GM12878 (cell line): ENCODE measurements at regions not wholly inside any gene's neighbourhood (a gene's known extent, or its start where the extent isn't known, plus 50 kb on each side); places are given as distances from the start of the nearest gene placed in this dataset.

ENCODE experiments used
- ATAC-seq: fragments of 200-7000 bp; cut with Tn5 transposase; 3 replicates; pipeline ENCODE4 v1.9.1; 2020; ENCODE audit warnings: mild to moderate bottlenecking, moderate library complexity
- BruUV-seq: library from RNA; stranded (reverse); fragments of 400-500 nt; replicated peaks from 2 replicates; lab custom pipeline; 2021; lab: Mats Ljungman, UMichigan
- CTCF ChIA-PET: fragments of 300-600 bp; sonication (Branson Sonifier 250); formaldehyde crosslinking; extraction: SDS; loops from one replicate; lab custom pipeline; 2021; ENCODE audit warnings: inconsistent platforms; lab: Yijun Ruan, JAX
- POLR2A ChIA-PET: fragments of 350-600 bp; formaldehyde crosslinking; extraction: SDS; loops from one replicate; lab custom pipeline; 2021; ENCODE audit warnings: inconsistent platforms; lab: Charles Lee
- RAD21 ChIA-PET: fragments of 300-600 bp; sonication (Branson Sonifier 250); formaldehyde crosslinking; loops from one replicate; lab custom pipeline; 2023; ENCODE audit warnings: antibody characterized with exemption; ENCODE audit not compliant: unreplicated experiment; lab: Charles Lee
- SMC1A ChIA-PET: fragments of 300-600 bp; sonication (Branson Sonifier 250); formaldehyde crosslinking; loops from one replicate; lab custom pipeline; 2023; ENCODE audit not compliant: unreplicated experiment, uncharacterized antibody; lab: Charles Lee
- DNase-seq: peaks from one replicate; pipeline ENCODE4 v3.0.0-alpha.2; 2011; ENCODE audit warnings: low read depth, low spot score
- FAIRE-seq: peaks from 3 replicates; lab custom pipeline; 2011; peaks lifted over from hg19 to GRCh38; lab: Jason Lieb, UNC
- H2AFZ ChIP-seq: 2 replicates; pipeline ENCODE4 v1.6.0; 2011; ENCODE audit warnings: low read depth, low read length, control low read depth; ENCODE audit not compliant: control insufficient read depth
- H3K27ac ChIP-seq: 2 replicates; pipeline ENCODE4 v1.5.1; 2011; ENCODE audit warnings: control low read depth; ENCODE audit not compliant: control insufficient read depth, insufficient read depth
- H3K27me3 ChIP-seq, 2 experiments: replicated peaks in 1 of 2; 2 replicates each; pipeline versions ENCODE4 v1.6.0 to v1.6.1; 2011; ENCODE audit warnings: low read length in 1 of 2; ENCODE audit not compliant: control insufficient read depth in 2 of 2, insufficient read depth in 2 of 2
- H3K36me3 ChIP-seq, 2 experiments: 2 replicates each; pipeline ENCODE4 v1.5.1; 2011; ENCODE audit warnings: low read length in 1 of 2; ENCODE audit not compliant: control insufficient read depth in 2 of 2, insufficient read depth in 2 of 2
- H3K4me1 ChIP-seq: 2 replicates; pipeline ENCODE4 v1.6.1; 2011; ENCODE audit warnings: mild to moderate bottlenecking, low read length, moderate library complexity, mixed read lengths; ENCODE audit not compliant: control insufficient read depth, insufficient read depth
- H3K4me2 ChIP-seq: 2 replicates; pipeline ENCODE4 v1.6.0; 2011; ENCODE audit warnings: control low read depth; ENCODE audit not compliant: control insufficient read depth, insufficient read depth
- H3K4me3 ChIP-seq: fragments of 200-600 bp; sonication (generic); 2 replicates; pipeline ENCODE4 v1.5.1; 2016
- H3K79me2 ChIP-seq: 2 replicates; pipeline ENCODE4 v1.6.0; 2011; ENCODE audit warnings: low read length; ENCODE audit not compliant: control insufficient read depth, insufficient read depth
- H3K9ac ChIP-seq: 2 replicates; pipeline ENCODE4 v1.8.0; 2011; ENCODE audit warnings: low read length, control low read depth, mixed read lengths; ENCODE audit not compliant: control insufficient read depth, insufficient read depth
- H3K9me3 ChIP-seq: replicated peaks from 3 replicates; pipeline ENCODE4 v1.5.1; 2011; ENCODE audit warnings: mild to moderate bottlenecking, low read length; ENCODE audit not compliant: control insufficient read depth, insufficient read depth
- H4K20me1 ChIP-seq: 2 replicates; pipeline ENCODE4 v1.6.0; 2011; ENCODE audit not compliant: control insufficient read depth, insufficient read depth
- BACH1 ChIP-seq: fragments of 450-650 bp; IDR thresholded peaks from 2 replicates; pipeline ENCODE4 v1.6.1; 2017; ENCODE audit warnings: mild to moderate bottlenecking, borderline replicate concordance
- CEBPB ChIP-seq, 2 experiments: fragments of 150-350 bp in 1 of 2; IDR thresholded peaks; 2 replicates each; pipeline ENCODE4 v1.6.1; 2012 to 2014; ENCODE audit warnings: low read depth in 2 of 2, low read length in 2 of 2, borderline replicate concordance in 1 of 2, inconsistent platforms in 1 of 2
- EZH2 ChIP-seq: IDR thresholded peaks from 2 replicates; pipeline ENCODE4 v1.6.1; 2012; ENCODE audit warnings: low read depth, mild to moderate bottlenecking, control low read depth, inconsistent platforms, low read length, borderline replicate concordance; ENCODE audit not compliant: control insufficient read depth
- HDAC6 ChIP-seq: fragments of 200-600 bp; sonication (generic); IDR thresholded peaks from one replicate; pipeline ENCODE4 v1.8.0; 2017; ENCODE audit warnings: antibody characterized with exemption; ENCODE audit not compliant: unreplicated experiment
- IKZF1 ChIP-seq: fragments of 450-650 bp; conservative IDR thresholded peaks from 2 replicates; pipeline ENCODE4 v1.6.1; 2017; ENCODE audit warnings: antibody characterized with exemption, mild to moderate bottlenecking
- JUNB ChIP-seq: IDR thresholded peaks from 2 replicates; pipeline ENCODE4 v1.6.1; 2016; ENCODE audit warnings: antibody characterized with exemption, mild to moderate bottlenecking
- NR2C1 ChIP-seq: fragments of 450-650 bp; IDR thresholded peaks from 2 replicates; pipeline ENCODE4 v1.6.1; 2017; ENCODE audit warnings: antibody characterized with exemption, mild to moderate bottlenecking, moderate library complexity
- RAD21 ChIP-seq: IDR thresholded peaks from 2 replicates; pipeline ENCODE4 v1.6.1; 2011; ENCODE audit warnings: mild to moderate bottlenecking, low read depth, low read length, moderate library complexity; ENCODE audit not compliant: insufficient read depth
- RUNX3 ChIP-seq: IDR thresholded peaks from 2 replicates; pipeline ENCODE4 v1.6.1; 2012; ENCODE audit warnings: low read length, inconsistent platforms
- SMAD1 ChIP-seq: fragments of 450-650 bp; IDR thresholded peaks from 2 replicates; pipeline ENCODE4 v1.6.1; 2018; ENCODE audit warnings: mild to moderate bottlenecking, low read depth; ENCODE audit not compliant: partially characterized antibody
- TAF1 ChIP-seq: IDR thresholded peaks from 2 replicates; pipeline ENCODE4 v1.6.1; 2011; ENCODE audit warnings: mild to moderate bottlenecking, low read depth, low read length, borderline replicate concordance
- YBX1 ChIP-seq: fragments of 450-650 bp; IDR thresholded peaks from 2 replicates; pipeline ENCODE4 v1.6.1; 2016; ENCODE audit warnings: antibody characterized with exemption
- ZNF384 ChIP-seq: IDR thresholded peaks from 2 replicates; pipeline ENCODE4 v1.6.1; 2012; ENCODE audit warnings: low read depth, mild to moderate bottlenecking, low read length, improper control_type of control experiment, borderline replicate concordance
- WGBS: methylation state at CpG from one replicate; pipeline ENCODE4 v1.1.6; 2016; ENCODE audit warnings: low lambda C conversion rate; ENCODE audit not compliant: insufficient replicate concordance, insufficient coverage; ENCODE audit errors: missing lambda C conversion rate; 5-methylcytosine and 5-hydroxymethylcytosine counted together
- in situ Hi-C: fragments of 300-500 bp; cut with MboI; formaldehyde crosslinking; loops from 9 replicates; pipeline ENCODE4 v1.14.3; 2018; ENCODE audit warnings: mixed read lengths
- intact Hi-C: fragments of 100-400 bp; cut with micrococcal nuclease; formaldehyde crosslinking; loops from one replicate; pipeline ENCODE4 v1.14.2; 2022; ENCODE audit not compliant: unreplicated experiment
- TF ChIP-seq, protein P1 (sequence below): fragments of 450-650 bp; IDR thresholded peaks from 2 replicates; pipeline ENCODE4 v1.6.1; 2018; ENCODE audit warnings: borderline replicate concordance, mild to moderate bottlenecking; ENCODE audit not compliant: partially characterized antibody
- TF ChIP-seq, protein P2 (sequence below): IDR thresholded peaks from 2 replicates; pipeline ENCODE4 v1.6.1; 2011; ENCODE audit warnings: borderline replicate concordance, low read depth, mild to moderate bottlenecking, moderate library complexity, low read length; ENCODE audit not compliant: insufficient read depth, poor library complexity, severe bottlenecking
- TF ChIP-seq, protein P3 (sequence below): fragments of 450-650 bp; IDR thresholded peaks from 2 replicates; pipeline ENCODE4 v1.6.1; 2017; ENCODE audit warnings: low read depth, mild to moderate bottlenecking, moderate library complexity
- TF ChIP-seq, protein P4 (sequence below): IDR thresholded peaks from 2 replicates; pipeline ENCODE4 v1.6.1; 2011; ENCODE audit warnings: mild to moderate bottlenecking, low read depth, low read length, moderate library complexity; ENCODE audit not compliant: insufficient replicate concordance

DNA sequence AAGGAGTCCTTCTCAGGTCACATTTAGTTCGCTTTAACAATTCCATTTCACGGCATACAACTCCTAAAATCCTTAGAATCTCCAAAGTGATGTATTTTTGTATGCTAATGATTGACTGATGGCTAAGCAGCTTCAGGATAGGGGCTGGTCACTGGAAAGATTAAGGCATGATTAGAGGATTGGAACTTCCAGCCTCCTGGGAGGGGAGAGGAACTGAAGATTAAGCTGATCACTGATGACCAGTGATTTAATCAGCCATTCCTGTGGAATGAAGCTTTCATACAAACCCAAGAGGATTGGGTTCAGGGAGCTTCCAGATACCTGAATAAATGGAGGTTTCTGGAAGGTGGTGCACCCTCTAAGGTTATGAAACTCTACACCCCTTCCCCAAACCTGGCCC is 123.9 kb upstream of the CDK13 start:
- BruUV-seq = no TSS peak
- intact Hi-C loops (no loop called here), in situ Hi-C loops (no loop called here)
- no peak overlapping the region for H3K4me3 ChIP-seq
- H4K20me1 ChIP-seq = no peaks in the 10 kb centered on the region
- no peak overlapping the region for H3K4me2 ChIP-seq
- no peaks in the 10 kb centered on the region for H3K9me3 ChIP-seq
- no peaks in the 10 kb centered on the region for H3K79me2 ChIP-seq
- no peak overlapping the region for H3K27ac ChIP-seq
- WGBS = 52% methylated on average over 2 of the region's 2 CpGs
- H3K9ac ChIP-seq = no peak overlapping the region
- FAIRE-seq (no peak), ATAC-seq (no peak), DNase-seq (no peak)
- ChIA-PET RAD21 (no interaction called here), SMC1A (interaction anchor here (0.6 kb wide), 1 partner anchor 421 kb away, joined by 4 read pairs; no protein-coding TSS in a partner anchor), POLR2A (interaction anchor here (0.6 kb wide), 1 partner anchor 389 kb away, joined by 4 read pairs; no protein-coding TSS in a partner anchor), CTCF (interaction anchor here (0.6 to 0.7 kb wide), 2 partner anchors 226 to 1802 kb away, joined by 3 read pairs; no protein-coding TSS in a partner anchor)
- H3K36me3 ChIP-seq = no peaks in the 10 kb centered on the region
- peaks cover 0 to 5% of the 10 kb centered on the region in 2 experiments; a peak in 2 of 4 replicates for H3K27me3 ChIP-seq
- no peak overlapping the region for H2AFZ ChIP-seq
- no peaks in the 10 kb centered on the region for H3K4me1 ChIP-seq
- TF ChIP-seq SMAD1 (no peak), ZNF384 (no peak), IKZF1 (no peak), RAD21 (no peak), BACH1 (no peak), HDAC6 (no peak), RUNX3 (no peak), EZH2 (no peak), YBX1 (no peak), NR2C1 (no peak), JUNB (no peak), TAF1 (no peak), CEBPB (IDR thresholded peaks at IDR 0.05; ENCODE audit: borderline replicate concordance in 1 of 2, low read depth in 2 of 2, low read length in 2 of 2) (no peak)
- TF ChIP-seq, protein P1, sequence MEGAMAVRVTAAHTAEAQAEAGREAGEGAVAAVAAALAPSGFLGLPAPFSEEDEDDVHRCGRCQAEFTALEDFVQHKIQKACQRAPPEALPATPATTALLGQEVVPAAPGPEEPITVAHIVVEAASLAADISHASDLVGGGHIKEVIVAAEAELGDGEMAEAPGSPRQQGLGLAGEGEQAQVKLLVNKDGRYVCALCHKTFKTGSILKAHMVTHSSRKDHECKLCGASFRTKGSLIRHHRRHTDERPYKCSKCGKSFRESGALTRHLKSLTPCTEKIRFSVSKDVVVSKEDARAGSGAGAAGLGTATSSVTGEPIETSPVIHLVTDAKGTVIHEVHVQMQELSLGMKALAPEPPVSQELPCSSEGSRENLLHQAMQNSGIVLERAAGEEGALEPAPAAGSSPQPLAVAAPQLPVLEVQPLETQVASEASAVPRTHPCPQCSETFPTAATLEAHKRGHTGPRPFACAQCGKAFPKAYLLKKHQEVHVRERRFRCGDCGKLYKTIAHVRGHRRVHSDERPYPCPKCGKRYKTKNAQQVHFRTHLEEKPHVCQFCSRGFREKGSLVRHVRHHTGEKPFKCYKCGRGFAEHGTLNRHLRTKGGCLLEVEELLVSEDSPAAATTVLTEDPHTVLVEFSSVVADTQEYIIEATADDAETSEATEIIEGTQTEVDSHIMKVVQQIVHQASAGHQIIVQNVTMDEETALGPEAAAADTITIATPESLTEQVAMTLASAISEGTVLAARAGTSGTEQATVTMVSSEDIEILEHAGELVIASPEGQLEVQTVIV = no peak
- TF ChIP-seq, protein P2, sequence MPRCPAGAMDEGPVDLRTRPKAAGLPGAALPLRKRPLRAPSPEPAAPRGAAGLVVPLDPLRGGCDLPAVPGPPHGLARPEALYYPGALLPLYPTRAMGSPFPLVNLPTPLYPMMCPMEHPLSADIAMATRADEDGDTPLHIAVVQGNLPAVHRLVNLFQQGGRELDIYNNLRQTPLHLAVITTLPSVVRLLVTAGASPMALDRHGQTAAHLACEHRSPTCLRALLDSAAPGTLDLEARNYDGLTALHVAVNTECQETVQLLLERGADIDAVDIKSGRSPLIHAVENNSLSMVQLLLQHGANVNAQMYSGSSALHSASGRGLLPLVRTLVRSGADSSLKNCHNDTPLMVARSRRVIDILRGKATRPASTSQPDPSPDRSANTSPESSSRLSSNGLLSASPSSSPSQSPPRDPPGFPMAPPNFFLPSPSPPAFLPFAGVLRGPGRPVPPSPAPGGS = no peak
- TF ChIP-seq, protein P3, sequence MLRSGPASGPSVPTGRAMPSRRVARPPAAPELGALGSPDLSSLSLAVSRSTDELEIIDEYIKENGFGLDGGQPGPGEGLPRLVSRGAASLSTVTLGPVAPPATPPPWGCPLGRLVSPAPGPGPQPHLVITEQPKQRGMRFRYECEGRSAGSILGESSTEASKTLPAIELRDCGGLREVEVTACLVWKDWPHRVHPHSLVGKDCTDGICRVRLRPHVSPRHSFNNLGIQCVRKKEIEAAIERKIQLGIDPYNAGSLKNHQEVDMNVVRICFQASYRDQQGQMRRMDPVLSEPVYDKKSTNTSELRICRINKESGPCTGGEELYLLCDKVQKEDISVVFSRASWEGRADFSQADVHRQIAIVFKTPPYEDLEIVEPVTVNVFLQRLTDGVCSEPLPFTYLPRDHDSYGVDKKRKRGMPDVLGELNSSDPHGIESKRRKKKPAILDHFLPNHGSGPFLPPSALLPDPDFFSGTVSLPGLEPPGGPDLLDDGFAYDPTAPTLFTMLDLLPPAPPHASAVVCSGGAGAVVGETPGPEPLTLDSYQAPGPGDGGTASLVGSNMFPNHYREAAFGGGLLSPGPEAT = no peak
- TF ChIP-seq, protein P4, sequence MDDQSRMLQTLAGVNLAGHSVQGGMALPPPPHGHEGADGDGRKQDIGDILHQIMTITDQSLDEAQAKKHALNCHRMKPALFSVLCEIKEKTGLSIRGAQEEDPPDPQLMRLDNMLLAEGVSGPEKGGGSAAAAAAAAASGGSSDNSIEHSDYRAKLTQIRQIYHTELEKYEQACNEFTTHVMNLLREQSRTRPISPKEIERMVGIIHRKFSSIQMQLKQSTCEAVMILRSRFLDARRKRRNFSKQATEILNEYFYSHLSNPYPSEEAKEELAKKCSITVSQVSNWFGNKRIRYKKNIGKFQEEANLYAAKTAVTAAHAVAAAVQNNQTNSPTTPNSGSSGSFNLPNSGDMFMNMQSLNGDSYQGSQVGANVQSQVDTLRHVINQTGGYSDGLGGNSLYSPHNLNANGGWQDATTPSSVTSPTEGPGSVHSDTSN = no peak
